Lung (tissue), 11 donors: ENCODE measurements at regions not wholly inside any gene's neighbourhood (a gene's known extent, or its start where the extent isn't known, plus 50 kb on each side); places are given as distances from the start of the nearest gene placed in this dataset.

ENCODE experiments used
- ATAC-seq: fragments of 200-7000 bp; cut with Tn5 transposase; one replicate; pipeline ENCODE4 v1.9.1; 2020; ENCODE audit warnings: moderate number of reproducible peaks; ENCODE audit not compliant: insufficient read depth, low FRiP score
- DNase-seq, 3 donors: peaks; one replicate each; pipeline ENCODE4 v3.0.0-alpha.2; 2013 to 2017
- H3K27ac ChIP-seq, 2 donors: one replicate each; pipeline ENCODE4 v1.5.1; 2013; ENCODE audit warnings: mild to moderate bottlenecking in 2 of 2, moderate library complexity in 2 of 2, control low read depth in 1 of 2, inconsistent platforms in 1 of 2, low read depth in 1 of 2, low read length in 1 of 2
- H3K27me3 ChIP-seq, 3 donors: one replicate each; pipeline ENCODE4 v1.5.1; 2013; ENCODE audit warnings: low read length in 2 of 3; ENCODE audit not compliant: control insufficient read depth in 3 of 3, insufficient read depth in 3 of 3
- H3K36me3 ChIP-seq, 4 donors: one replicate each; pipeline ENCODE4 v1.5.1; 2013; ENCODE audit warnings: low read length in 4 of 4, mild to moderate bottlenecking in 1 of 4, moderate library complexity in 1 of 4; ENCODE audit not compliant: control insufficient read depth in 4 of 4, insufficient read depth in 4 of 4
- H3K4me1 ChIP-seq, 5 donors: one replicate each; pipeline ENCODE4 v1.5.1; 2013; ENCODE audit warnings: low read length in 5 of 5, mild to moderate bottlenecking in 2 of 5, moderate library complexity in 1 of 5; ENCODE audit not compliant: control insufficient read depth in 5 of 5, insufficient read depth in 5 of 5
- H3K4me3 ChIP-seq: one replicate; pipeline ENCODE4 v1.5.1; 2013; ENCODE audit warnings: mild to moderate bottlenecking, control low read depth, moderate library complexity
- H3K9ac ChIP-seq, 2 donors: one replicate each; pipeline ENCODE4 v1.5.1; 2013; ENCODE audit warnings: low read length in 2 of 2, control low read depth in 1 of 2; ENCODE audit not compliant: insufficient read depth in 1 of 2
- H3K9me3 ChIP-seq, 4 donors: one replicate each; pipeline ENCODE4 v1.5.1; 2013; ENCODE audit warnings: low read length in 3 of 4, mild to moderate bottlenecking in 1 of 4, moderate library complexity in 1 of 4; ENCODE audit not compliant: control insufficient read depth in 4 of 4, insufficient read depth in 3 of 4
- WGBS, 2 donors: extraction: QIAGEN DNeasy Blood & Tissue Kit; methylation state at CpG; one replicate each; pipeline ENCODE4 v1.1.7; 2013; 5-methylcytosine and 5-hydroxymethylcytosine counted together
- TF ChIP-seq, protein P1 (sequence below): IDR thresholded peaks from 2 replicates; pipeline ENCODE4 v1.5.1; 2012; ENCODE audit warnings: mild to moderate bottlenecking; ENCODE audit errors: control extremely low read depth, extremely low read depth
- donor health status: control.
- donor health status: control.
- donor health status: Bipolar disorder and iron deficiency.
- donor health status: healthy.
- donor health status: DM: yes; HTN: yes; CAD: no.

DNA sequence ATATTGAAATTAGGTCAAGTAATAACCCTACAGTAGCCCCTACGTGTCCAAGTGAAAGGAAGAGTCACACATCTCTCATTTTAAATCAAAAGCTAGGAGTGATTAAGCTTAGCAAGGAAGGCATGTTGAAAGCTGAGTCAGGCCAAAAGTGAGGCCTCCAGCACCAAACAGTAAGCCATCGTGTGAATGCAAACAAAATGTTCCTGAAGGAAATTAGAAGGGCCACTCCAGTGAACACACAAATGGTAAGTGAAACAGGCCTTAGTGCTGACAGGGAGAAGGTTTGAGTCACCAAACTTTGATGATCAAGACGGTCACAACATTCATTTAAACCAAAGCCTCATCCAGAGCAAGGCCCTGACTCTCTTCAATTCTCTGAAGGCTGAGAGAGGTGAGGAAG is 127.2 kb downstream of the SHANK2 start:
- 60 to 77% methylated on average over 3 of the region's 3 CpGs for WGBS, 2 donors
- Histone ChIP-seq H3K4me3 (no peak overlapping the region), H3K4me1 (no peaks in the 10 kb centered on the region), H3K36me3 (no peaks in the 10 kb centered on the region), H3K9me3 (no peaks in the 10 kb centered on the region), H3K27ac (no peak overlapping the region), H3K9ac (no peak overlapping the region), H3K27me3 (no peaks in the 10 kb centered on the region)
- TF ChIP-seq, protein P1, sequence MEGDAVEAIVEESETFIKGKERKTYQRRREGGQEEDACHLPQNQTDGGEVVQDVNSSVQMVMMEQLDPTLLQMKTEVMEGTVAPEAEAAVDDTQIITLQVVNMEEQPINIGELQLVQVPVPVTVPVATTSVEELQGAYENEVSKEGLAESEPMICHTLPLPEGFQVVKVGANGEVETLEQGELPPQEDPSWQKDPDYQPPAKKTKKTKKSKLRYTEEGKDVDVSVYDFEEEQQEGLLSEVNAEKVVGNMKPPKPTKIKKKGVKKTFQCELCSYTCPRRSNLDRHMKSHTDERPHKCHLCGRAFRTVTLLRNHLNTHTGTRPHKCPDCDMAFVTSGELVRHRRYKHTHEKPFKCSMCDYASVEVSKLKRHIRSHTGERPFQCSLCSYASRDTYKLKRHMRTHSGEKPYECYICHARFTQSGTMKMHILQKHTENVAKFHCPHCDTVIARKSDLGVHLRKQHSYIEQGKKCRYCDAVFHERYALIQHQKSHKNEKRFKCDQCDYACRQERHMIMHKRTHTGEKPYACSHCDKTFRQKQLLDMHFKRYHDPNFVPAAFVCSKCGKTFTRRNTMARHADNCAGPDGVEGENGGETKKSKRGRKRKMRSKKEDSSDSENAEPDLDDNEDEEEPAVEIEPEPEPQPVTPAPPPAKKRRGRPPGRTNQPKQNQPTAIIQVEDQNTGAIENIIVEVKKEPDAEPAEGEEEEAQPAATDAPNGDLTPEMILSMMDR, result no peak
- no peak for DNase-seq
- ATAC-seq, result no peak

DNA sequence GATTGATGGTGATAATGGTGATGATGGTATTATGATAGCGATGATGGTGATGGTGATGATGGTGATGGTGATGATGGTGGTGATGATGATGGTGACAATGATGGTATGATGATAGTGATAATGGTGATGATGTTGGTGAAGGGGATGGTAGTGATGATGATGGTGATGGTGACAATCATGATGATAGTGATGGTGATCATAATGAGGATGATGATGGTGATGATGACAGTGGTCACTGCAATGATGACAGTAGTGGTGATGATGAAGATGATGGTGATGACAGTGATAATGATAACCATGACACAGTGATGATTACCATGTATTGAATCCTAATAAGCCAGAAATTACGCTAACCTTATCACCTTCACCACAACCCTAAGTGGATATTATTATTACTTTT is 128.2 kb downstream of the SHANK2 start:
- Histone ChIP-seq H3K27me3 (no peaks in the 10 kb centered on the region), H3K27ac (no peak overlapping the region), H3K9me3 (no peaks in the 10 kb centered on the region), H3K9ac (no peak overlapping the region), H3K4me3 (no peak overlapping the region), H3K36me3 (no peaks in the 10 kb centered on the region), H3K4me1 (no peaks in the 10 kb centered on the region)
- TF ChIP-seq, protein P1, result no peak
- 93 to 97% methylated on average over 2 of the region's 2 CpGs for WGBS, 2 donors
- DNase-seq (no peak), ATAC-seq (no peak)

DNA sequence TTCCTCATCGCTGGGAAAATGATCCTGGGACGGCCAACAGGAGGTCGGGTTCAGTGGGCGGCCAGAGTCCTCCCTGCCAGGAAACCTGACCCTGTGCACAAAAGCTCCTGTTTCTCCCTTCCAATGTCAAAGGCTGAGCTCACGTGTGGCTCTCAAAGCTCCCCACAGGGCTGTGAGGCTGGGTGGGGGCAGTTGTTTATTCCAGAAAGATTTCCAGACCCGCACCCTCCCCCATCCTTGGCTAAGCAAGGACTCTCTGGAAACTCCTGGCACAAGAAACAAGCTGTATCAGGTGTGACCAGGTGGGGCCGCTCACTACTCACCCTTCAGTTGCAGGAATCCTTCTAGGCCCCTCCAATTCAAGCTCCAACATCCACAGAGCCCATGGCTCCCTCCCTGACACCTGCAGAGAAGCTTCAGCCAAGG is 131.9 kb downstream of the SHANK2 start:
- WGBS, 2 donors, result 33 to 35% methylated on average over 7 of the region's 7 CpGs
- no peaks in the 10 kb centered on the region for H3K9me3 ChIP-seq
- DNase-seq (peak; percentile 19 to 50 (median 49)), ATAC-seq (no peak)
- H3K36me3 ChIP-seq, result peaks cover 0 to 2% (median 0%) of the 10 kb centered on the region in 4 donors
- TF ChIP-seq, protein P1, result no peak
- no peaks in the 10 kb centered on the region for H3K27me3 ChIP-seq
- no peak overlapping the region for H3K9ac ChIP-seq
- no peak overlapping the region for H3K27ac ChIP-seq
- H3K4me1 ChIP-seq, result peaks cover 0 to 9% (median 0%) of the 10 kb centered on the region in 5 donors
- H3K4me3 ChIP-seq, result no peak overlapping the region

DNA sequence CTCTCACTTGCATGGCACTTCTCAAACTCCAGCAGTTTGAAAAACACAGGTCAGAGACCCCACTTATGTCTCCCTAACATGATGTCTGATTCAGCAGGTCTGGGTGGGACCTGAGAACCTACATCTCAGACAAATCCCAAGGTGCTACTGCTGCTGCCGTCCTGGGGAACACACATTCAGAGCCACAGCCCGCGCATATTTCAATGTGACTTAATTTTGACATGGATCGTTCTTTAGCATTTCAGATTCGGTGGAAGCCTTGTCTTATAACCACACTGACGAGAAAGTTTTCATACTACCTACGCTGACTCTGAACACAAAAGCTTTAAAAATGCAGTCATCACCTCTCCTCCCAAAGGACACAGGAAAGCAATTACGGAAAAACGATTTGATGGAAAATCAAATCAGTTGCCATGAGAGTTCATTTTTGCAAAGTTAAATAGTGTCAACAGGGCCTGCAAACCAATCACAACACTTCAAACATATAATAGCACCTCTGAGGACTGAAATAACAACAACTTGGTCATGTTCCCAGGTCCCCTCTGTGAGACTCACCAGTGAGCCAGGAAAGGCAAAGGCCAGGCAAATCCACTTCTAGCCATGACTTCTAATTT is 132.6 kb downstream of the SHANK2 start:
- ATAC-seq, result no peak
- Histone ChIP-seq H3K36me3 (peaks cover 0 to 2% (median 0%) of the 10 kb centered on the region in 4 donors), H3K27ac (no peak overlapping the region), H3K9ac (no peak overlapping the region), H3K4me1 (peaks cover 0 to 9% (median 0%) of the 10 kb centered on the region in 5 donors), H3K4me3 (no peak overlapping the region), H3K27me3 (no peaks in the 10 kb centered on the region), H3K9me3 (no peaks in the 10 kb centered on the region)
- WGBS, 2 donors, result 78 to 88% methylated on average over 9 of the region's 9 CpGs
- DNase-seq, result no peak
- TF ChIP-seq, protein P1, result no peak
